ENCODE measurements at regions not wholly inside any gene's neighbourhood (a gene's known extent, or its start where the extent isn't known, plus 50 kb on each side); places are given as distances from the start of the nearest gene placed in this dataset.
"Not testable (repeated sequence)": the region's sequence is repeated elsewhere in the genome, so short reads cannot be mapped to it uniquely, and the experiment has no call there.

- no peak for DNase-seq
Measured at GRCh38 chr18:43819873-43820272, 542.6 kb upstream of the SYT4 start.

- no peak for DNase-seq
Measured at GRCh38 chr18:43825768-43826167, 548.5 kb upstream of the SYT4 start.

GRCh38 chr18:43826215-43826614 is 548.9 kb upstream of the SYT4 start:
- no peak for DNase-seq

GRCh38 chr18:43827311-43827710 is 550.0 kb upstream of the SYT4 start:
- no peak for DNase-seq

- DNase-seq: no peak
Measured at GRCh38 chr18:43830303-43830702, 553.0 kb upstream of the SYT4 start.

GRCh38 chr18:43830947-43831346 is 553.7 kb upstream of the SYT4 start:
- DNase-seq: no peak

GRCh38 chr18:43846299-43846698 is 569.0 kb upstream of the SYT4 start:
- DNase-seq: no peak

DNA sequence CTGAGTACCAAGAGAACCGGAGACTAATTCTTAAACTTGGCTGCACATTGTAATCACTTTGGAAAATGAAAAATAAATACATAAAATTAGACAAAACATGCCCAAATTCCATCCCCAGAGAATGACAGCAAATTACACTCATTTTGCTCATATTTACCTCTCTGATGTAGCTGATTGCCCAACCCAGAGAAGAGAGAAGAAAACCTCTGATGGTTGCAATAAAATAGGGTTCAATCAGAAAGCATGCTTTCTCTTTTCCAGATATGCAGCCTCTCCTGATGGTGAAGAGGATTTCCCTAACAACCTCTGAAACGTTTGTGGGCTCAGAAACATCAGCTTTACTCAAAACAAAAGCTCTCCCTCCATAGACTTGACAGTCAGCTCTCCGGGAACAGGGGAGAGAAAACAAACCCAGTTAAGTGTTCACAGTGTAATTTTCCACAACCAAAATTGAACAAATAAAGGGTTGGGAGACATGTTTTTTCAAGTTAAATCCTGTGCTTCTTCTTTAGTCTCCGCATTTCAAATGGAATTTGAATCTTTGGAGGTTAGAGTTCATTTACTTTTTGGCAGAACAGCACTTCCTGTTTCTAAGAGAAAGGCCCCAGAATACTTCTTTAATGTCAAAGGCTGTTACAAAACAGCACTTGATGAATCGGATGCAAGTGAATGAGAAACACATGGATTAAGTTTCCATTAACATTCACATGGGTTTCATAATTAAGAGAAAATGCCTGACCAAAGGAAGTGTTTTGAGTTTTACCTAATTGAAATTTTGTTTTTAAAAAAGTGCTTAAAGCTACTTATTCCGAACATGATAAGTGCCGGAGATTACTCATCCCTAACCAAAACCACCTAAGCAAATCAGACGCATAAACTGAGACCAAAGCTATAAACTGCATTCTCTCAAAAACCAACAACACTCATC is 570.1 kb upstream of the SYT4 start:
- no peak for DNase-seq

DNA sequence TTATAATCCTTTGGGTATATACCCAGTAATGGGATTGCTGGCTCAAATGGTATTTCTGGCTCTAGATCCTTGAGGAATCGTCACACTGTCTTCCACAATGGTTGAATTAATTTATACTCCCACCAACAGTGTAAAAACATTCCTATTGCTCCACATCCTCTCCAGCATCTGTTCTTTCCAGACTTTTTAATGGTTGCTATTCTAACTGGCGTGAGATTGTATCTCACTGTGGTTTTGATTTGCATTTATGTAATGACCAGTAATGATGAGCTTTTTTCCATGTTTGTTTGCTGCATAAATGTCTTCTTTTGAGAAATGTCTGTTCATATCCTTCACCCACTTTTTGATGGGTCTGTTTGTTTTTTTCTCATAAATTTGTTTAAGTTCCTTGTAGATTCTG is 572.5 kb upstream of the SYT4 start:
- DNase-seq: not testable (repeated sequence)

DNA sequence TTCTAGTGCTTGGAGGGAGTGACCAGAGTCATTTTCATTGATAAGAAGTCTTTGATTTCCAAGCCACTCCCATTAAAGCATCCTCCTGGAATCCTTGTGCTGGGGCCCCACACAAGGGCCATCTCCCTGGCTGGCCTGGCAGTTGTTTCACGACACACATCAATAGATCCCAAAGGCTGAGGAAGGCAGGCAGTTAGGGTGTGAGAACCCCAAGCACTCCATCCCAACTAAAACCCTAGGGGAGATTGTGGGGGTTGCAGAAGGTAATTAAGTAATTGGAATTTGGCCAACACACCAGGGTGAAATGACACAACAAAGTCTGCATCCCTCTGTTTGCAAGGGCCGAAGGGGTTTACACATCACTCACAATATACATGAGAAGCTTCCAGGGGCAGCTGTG is 578.1 kb upstream of the SYT4 start:
- no peak for DNase-seq

- DNase-seq: no peak
Measured at GRCh38 chr18:43863180-43863579, 585.9 kb upstream of the SYT4 start.

DNA sequence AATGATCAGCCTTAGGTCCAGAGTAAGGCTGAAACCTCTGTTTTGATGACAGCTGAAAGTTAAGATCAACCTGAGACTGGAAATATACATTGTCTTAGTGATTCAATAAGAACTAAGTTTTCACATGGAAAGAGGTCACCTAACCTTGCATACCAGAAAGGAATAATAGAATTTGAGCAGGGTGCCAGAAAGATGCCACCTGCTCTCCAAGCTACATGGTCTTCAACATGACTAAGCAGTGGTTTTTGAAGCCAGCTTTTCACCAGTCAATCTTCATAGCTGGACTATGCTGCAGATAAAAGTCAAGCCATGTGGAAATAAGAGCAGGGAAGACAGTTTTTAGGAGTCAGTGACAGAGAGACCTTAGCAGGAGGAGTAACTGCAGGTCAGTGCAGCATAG is 589.4 kb upstream of the SYT4 start:
- DNase-seq: no peak

- DNase-seq: no peak
Measured at GRCh38 chr18:43868497-43868995, 591.3 kb upstream of the SYT4 start.

DNA sequence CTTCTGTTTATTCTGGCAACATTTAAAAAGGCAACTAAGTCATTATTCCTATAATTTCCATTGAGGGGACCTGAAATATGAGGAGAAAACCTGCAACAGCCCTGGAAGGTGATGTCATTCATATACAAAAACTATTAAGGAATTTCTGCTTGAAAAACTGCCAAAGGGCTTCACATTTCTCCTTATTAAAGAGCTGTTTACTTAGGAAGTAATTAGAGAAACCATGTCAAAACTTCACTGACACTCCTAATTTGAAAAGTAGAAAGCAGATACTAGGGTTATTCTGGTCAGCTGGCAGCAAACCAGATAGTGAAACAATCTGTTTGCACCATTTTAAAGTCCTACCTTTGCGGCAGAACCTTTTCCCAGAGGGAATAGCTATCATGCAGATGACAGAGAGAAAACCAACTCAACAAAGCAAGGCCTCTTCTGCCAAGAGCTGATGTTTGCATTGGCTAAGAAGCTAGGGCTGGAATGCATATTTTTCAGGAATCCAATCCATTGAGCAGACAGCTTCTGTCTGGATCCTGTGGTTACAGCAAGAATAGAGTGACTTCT is 592.2 kb upstream of the SYT4 start:
- DNase-seq: no peak

DNA sequence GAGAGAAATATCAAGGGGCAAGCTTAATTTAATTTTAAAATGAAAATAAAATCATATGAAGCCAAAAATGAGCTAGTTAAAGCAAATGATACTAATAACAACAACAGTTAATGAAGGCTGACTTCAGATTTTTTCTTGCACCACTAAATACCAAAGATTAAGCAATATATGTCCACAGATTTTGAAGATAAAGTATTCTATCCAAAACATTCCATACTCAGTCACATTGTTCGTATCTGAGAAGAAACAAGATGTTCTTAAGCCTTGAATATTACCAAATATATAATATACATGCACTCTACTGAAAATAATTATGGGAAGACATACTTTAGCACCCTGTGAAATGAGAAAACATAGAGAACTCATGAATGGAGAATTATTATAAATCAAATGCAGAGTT is 593.3 kb upstream of the SYT4 start:
- no peak for DNase-seq

DNA sequence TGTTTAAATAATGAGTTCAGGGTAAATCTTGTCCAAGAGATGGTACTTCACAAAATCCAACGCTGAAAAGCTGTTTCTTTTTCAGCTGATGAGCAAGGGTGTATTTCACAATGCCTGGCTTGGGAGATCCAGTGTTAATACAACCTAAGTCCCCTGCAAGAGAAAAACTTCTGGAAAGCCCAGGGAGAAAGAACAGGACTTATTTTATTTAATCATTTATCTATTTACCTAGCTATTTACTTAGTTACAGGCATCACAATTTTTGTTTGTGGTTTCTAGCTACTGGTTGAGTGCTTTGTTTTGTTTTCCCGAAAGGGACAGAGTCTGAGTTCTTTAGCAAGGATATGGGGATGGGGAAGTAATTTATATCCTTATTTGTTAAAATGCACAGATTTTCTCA is 598.2 kb upstream of the SYT4 start:
- no peak for DNase-seq

DNA sequence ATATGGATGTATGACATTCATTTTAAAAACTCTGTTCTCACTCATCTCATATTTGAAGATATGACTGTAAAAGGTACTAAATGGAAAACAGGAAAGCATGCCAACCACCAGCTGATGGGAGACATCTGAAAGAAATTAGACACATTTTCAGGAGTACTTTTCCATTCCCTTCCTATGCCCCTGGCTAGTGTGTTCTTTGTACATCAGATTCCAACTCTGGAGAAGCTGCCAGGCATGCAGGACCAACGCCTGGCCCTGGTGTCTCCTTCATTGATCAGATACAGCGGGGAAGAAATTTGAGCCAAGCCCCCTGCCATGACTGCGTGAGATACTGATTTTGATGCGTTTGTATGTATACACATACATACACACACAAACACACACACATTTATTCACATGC is 599.0 kb upstream of the SYT4 start:
- no peak for DNase-seq

DNA sequence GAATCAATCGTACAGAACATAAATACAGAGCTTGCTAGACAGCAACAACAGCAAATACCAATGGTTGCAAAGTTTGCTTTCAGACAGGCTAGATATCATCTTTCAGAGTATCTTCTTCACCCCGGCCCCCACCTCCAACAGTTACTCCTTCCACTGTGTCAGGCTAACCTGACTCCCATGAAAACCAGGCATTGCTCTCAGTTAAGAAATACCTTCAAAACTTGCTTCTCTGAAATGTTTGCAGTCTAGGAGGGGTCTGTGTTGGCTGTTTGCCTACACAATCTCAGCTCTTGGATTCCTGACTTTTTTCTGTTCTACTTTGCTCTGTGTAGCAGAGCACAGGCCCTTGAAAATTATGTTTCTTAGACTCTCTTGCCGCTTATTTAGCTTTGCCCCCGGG is 599.5 kb upstream of the SYT4 start:
- DNase-seq: no peak

- no peak for DNase-seq
Measured at GRCh38 chr18:43877616-43878321, 600.5 kb upstream of the SYT4 start.

DNA sequence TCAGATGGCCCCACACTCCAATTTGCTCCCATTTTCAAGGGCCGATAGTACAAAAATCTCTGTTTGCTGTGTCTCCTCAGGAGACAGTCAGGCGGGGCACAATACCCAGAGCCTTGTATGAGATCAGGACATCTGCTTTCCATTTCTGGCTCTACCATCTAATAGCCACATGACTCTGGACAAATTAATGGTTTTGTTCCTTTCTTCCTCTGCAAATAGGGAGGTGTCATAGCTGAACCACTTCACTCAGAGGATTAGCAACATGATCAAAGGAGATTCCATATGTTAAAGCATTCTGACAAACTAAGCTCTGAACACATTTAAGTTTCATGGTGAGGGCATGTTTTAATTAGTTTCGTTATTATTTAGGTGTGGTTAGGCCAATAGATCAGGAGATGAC is 602.1 kb upstream of the SYT4 start:
- no peak for DNase-seq

DNA sequence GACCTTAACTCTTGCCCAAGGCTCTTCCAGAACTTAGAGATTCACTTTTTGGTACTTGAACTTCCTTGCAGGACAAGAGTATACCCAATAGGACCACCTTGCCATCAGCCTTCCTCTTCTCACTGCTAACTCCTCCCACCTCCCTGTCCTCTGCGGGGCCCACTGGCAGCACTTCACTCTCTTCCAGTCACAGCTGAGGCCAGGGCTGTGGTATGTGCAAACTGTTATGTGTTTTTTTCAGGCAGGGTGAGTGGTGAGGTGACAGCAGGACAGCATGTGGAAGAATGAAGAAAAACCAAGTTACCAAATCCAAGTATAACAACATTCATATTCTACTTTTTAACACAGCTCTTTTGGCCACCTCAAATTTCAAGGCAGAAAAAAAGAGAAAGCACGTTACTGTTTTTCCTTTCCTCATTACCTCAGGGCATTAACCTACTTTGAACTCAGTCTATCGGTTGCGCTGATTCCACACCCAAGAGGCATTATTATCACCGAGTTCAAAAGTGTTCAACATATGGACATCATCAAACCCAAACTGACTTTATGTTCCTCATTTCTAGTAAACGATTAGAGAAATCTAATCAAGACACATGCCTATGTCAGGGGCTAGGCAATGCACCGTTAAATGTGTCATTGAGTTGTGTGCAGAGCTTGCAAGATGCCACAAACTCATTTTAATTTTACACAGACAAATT is 605.2 kb upstream of the SYT4 start:
- no peak for DNase-seq

DNA sequence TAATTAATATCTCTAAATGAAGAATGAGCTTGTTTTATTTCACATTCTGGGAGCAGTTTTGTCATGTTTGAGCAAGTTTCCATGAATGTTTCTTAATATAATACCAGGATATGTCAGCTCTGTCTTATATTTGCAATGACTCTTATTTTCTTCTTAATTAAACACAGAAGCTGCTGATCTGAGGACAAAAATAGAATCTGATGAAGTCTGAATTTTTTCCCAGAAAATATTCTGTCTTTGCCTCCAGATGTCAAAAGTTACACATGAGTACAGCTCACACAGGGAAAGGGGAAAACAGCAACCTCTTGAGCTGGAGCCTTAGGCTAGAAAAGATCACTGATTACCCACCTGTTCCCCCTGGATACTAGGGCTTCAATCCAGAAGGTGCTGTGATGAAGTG is 606.6 kb upstream of the SYT4 start:
- DNase-seq: no peak

DNA sequence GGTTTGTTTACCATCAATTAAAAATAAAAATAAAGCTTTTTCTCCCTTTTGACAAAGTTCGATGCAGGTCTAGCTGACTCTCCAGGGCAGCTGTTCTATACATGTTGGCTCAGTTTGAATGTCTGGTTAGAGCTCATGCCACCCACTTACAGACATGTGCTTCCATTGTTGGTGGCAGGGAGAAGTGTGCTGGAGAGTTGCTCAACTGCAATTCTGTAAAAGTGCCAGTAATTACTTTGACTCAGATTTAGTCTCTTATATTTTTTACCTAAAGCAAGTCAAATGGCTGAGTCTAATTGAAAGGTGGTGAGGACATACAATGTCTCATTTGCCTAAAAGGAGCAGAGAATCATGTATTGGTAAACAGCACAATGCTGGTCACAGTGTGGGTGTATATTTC is 609.1 kb upstream of the SYT4 start:
- no peak for DNase-seq

Data from activated CD4-positive, alpha-beta T cell treated with anti-CD3 and anti-CD28 coated beads, Interleukin-10, Interleukin-2, amounts not matched to agents 100 ng/mL and 50 ng/mL, durations not matched to agents 16 hours and 8 hours (primary cell).